GF-D8 (cell line): ENCODE measurements at regions not wholly inside any gene's neighbourhood (a gene's known extent, or its start where the extent isn't known, plus 50 kb on each side); places are given as distances from the start of the nearest gene placed in this dataset.
"Not testable (repeated sequence)": the region's sequence is repeated elsewhere in the genome, so short reads cannot be mapped to it uniquely, and the experiment has no call there.

Experiments
- DNase-seq: peaks from one replicate; lab custom pipeline; 2025; lab: John Stamatoyannopoulos, UW

DNA sequence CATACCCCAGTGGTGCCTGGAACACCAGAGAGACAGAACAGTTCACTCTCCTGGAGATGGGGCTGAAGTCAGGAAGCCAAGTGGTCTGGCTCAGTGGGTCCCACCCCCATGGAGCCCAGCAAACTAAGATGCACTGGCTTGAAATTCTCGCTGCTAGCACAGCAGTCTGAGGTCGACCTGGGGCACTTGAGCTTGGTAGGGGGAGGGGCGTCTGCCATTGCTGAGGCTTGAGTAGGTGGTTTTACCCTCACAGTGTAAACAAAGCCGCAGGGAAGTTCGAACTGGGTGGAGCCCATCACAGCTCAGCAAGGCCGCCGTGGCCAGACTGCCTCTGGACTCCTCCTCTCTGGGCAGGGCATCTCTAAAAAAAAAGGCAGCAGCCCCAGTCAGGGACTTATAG, 272.0 kb downstream of the KLF13 start:
- no peak for DNase-seq

DNA sequence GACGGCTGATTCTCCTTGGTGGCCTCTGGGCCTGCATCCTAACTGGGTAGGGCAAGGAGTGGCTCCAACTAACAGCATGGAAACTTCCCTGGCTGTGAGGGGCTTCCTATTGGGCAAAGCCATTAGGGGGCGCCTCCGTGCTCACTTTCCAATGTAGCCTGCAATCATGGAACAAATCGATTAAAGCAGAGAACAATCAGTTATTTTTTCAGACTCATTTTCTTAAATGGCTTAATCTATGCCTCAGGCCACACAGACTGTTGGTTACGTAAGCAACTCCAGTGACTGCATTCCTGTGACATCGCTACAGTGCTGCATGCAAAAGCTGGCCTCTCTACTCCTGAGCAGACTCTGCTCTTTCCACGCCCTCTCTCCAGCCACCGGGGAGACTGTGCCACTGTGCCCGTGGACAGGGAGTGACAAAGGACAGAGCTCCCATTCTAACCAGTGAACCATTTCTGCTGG, 278.9 kb downstream of the KLF13 start:
- no peak for DNase-seq

DNA sequence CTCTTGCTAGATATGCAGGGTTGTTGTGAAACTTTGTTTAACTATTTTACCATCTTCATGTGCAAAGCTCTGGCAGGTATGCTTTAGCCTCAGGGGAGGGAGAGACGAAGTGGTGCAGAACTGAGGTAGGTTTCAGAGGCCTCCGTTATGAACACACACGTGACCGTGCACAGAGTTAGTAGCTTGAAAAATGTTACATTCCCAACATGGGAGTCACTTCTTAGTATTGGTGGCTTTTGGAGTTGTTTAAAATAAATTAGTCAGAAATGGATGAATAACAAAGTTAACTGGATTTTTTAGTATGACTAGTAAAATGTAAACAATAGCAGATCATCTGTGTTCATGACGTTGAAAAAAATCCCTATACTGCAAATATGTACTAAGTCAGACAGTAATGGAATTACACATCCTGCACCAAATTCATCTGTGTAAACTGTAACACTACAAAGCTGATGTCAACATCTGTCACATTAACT, 279.6 kb downstream of the KLF13 start:
- no peak for DNase-seq

DNA sequence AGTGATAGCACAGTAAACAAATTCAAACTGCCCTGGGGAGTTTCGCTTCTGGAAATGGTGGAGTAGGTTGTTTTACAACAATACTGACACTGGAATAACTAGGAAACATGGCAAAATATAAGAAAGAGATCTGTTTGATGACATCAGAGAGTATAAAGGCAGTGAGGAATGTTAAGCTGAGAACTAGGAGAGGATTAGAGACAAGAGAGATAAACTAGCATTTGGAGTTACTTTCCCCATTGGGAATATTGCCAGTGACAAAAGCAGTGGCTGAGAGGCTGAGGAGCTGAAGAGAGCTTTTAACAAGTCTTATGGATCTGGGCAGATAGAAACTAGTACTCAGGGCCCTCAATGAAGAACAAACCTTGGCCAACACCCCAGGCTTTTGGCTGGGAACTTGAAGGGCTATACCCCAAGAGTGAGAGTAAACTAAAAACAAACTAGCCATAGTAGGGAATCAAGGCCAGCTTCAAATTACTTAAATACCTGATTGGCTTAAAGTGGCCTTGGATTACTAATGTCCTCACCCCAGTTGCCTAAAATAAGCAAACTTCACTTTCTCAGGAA, 280.4 kb downstream of the KLF13 start:
- no peak for DNase-seq

DNA sequence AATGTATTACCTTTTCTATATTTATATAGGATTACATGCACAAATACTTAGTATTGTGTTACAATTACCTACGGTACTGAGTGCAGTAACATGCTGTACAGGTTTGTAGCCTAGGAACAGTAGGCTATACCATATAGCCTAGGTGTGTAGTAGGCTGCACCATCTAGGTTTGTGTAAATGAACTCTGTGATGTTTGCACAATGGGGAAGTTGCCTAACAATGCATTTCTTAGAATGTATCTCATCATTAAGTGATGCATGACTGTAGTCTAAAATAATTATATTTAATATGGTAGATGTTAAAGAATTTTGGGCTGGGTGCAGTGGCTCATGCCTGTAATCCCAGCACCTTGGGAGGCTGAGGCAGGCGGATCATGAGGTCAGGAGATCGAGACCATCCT, 281.0 kb downstream of the KLF13 start:
- no peak for DNase-seq

DNA sequence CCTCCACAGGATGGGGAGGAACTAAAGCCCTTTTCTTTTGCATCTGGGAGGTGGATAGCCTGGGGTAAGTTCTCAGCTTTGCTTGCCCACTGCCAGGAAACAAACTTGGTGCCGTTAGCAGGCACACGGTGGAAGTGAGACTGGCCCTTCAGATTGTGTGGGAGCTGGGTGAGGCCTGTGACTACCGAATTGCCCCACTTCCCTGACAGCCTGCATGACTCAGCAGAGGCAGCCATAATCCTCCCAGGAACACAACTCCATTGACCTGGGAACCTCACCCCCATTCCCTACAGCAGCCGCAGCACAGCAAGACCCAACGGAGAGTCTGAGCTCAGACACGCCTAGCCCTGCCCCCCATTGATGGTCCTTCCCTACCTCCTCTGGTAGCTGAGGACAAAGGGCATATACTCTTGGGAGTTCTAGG, 282.6 kb downstream of the KLF13 start:
- DNase-seq: no peak

DNA sequence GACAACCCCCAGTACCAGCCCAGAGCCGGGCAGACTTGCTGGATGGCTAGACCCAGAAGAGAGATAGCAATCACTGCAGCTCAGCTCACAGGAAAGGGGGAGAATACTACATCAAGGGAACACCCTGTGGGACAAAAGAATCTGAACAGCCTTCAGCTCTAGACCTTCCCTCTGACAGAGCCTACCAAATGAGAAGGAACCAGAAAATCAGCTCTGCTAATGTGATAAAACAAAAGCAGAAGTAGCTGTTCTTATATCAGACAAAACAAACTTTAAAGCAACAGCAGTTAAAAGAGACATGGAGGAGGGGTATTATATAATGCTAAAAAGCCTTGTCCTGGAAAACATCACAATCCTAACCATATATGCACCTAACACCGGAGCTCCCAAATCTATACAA, 283.3 kb downstream of the KLF13 start:
- no peak for DNase-seq

DNA sequence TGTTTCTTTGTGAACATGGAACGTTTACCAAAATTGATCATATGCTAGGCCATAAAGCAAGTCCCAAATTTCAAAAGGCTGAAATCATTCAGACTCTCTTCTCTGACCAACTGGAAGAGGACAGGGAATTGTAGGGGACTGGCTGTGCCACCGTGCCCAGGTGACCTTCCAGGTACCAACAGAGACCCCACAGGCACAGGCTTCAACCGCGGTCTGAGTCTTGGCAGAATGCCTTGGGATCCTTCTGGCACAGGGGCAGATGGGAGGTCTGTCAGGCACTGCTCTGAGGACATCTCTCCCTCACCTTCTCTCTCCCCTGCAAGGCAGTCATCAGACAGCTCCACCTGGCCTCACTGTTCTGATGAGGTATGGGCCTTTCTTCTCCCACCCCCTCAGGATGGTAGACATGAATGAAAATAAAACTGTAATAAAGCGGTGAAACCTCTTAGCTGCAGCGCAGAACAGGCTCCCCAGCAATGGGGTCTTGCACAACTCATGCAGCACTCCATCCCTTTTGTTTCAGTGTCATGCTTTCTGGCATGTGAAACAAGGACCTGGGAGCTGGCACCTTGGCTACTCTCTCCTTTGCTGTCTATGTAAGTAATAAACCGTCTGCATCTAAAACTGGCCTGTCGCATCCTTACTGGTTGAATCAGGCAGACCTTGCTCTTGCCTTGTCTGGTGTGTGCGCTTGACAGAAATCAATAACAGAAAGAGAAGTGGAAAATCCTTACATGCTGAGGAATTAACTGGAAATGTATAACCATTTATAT, 289.2 kb downstream of the KLF13 start:
- no peak for DNase-seq

DNA sequence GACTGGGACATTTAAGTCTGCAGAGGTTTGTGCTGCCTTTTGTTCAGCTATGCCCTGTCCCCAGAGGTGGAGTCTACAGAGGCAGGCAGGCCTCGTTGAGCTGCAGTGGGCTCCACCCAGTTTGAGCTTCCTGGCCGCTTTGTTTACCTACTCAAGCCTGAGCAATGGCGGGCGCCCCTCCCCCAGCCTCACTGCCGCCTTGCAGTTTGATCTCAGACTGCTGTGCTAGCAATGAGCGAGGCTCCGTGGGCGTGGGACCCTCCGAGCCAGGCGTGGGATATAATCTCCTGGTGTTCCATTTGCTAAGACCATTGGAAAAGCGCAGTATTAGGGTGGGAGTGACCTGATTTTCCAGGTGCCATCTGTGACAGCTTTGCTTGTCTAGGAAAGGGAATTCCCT, 296.7 kb downstream of the KLF13 start:
- DNase-seq: not testable (repeated sequence)

DNA sequence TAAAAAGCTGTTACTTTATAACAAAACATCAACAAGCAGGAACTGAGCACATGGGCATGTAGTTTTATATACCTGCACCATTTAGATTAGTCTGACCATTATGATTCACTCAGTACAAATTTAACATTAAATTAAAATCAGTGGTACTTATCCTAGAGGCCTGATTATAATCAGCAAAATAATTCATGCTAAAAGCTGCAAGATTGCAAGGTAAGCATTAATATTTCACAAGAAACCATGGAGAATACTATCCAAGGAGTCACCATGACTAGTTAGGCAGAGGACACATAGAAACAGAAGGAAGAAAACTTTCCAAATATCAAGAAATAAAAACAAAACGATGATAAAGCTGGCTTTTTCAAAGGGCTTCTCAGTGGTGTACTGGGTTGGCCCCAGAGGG, 297.5 kb downstream of the KLF13 start:
- not testable (repeated sequence) for DNase-seq

DNA sequence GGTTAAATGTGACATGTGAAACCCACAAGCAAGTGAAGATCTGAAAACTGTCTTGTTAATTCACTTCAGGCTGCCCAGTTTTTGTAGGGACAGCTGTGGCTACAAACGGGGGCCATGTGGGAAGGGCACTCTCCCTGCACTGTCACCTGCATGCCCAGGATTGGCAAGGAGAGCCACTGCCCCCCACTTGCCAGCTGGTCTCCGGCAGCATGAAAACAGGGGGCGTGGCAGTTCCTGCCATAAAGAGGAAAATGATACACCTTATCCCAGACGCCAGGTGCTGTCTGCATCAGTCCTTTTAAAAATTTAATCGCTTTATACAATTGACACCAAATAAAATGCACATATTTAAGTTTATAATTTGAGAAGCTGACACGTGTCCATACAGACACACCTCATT, 309.1 kb downstream of the KLF13 start:
- not testable (repeated sequence) for DNase-seq

DNA sequence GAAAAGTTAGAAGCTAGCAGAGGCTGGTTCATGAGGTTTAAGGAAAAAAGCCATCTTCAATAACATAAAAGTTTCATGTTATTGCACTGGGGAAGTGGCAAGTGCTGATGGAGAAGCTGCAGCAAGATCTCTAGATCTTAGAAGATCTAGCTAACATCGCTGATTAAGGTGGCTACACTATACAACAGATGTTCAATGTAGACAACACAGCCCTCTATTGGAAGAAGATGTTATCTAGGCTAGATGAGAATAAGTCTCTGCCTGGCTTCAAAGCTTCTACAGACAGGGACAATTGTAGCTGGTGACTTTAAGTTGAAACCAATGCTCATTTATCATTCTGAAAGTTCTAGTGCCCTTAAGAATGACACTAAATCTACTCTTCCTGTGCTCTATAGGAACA, 310.3 kb downstream of the KLF13 start:
- DNase-seq: not testable (repeated sequence)

DNA sequence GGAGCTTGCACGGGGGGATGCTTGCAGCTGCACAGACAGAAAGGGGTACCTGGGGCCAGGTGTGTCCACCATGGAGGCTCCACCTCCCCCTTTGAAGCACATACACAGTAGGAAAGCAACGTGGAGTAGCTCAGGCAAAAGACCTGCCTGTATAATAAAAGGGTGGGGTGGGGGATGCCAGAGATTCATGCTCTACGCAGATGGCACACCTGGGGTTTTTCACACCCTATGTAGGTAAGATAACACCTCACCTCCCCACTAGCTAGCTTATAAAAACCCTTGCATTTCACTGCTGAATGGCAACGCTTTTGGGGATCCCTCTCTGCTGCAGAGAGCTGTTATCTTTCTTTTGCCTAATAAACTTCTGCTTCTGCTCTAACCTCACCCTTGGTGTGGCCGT, 317.3 kb downstream of the KLF13 start:
- DNase-seq: not testable (repeated sequence)

DNA sequence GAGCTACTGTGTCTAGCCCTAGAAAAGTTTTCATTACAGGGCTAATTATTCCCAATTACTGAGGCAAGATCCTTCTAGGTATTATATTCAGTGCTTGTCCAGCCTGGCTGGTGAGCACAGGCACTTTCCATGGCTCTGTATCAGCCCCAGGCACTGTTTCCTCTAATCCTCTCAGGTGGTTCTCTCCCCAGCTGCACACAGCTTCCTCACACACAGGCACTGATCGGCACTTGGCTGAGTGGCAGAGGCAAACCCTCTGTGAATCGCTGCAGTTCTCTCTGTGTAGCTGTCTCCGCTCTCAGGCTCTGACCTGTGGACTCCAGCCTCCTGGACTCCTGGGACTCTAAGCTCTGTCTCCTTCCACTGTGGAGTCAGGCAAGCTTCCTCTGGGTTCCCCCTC, 318.1 kb downstream of the KLF13 start:
- DNase-seq: not testable (repeated sequence)

DNA sequence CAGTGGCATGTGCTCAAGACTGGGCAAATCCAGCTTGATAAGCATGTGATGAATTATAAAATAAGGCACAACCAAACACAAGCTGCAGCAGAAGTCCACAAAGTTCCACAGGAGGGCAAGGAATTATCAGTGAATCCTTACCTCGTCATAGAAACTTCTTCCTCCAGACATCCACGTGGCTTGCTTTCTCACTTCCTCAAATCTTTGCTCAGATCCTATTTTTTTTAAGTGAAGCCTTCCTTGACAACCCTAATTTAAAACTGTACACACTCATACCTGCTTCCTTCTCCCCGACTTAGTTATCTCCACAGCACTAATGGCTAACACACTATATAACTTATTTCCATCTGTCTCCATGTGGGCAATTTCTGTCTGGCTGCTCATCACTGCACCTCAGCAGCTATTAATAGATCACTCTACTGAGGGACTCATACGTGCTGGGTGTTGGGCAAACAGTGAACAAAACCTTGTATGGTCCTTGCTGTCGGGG, 320.7 kb downstream of the KLF13 start:
- DNase-seq: not testable (repeated sequence)

DNA sequence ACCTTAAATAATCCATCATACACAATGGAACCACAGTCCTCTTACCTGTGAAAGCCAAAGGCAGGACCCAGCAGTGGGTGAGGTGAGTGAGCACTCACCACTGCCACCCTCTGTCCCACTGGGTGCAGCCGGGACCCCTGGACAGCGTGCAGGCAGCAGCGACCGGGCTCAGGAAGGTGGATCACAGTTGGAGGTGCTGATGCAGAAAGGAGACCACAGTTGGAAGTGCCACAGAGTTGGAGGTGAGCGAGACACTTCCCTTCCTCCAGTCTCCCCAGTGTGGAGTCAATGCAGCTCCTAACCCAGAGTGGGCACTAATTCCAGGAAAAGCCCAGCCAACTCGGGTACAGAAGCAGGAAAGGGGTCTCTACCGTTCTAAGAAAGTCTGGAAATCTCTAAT, 323.0 kb downstream of the KLF13 start:
- DNase-seq: not testable (repeated sequence)

DNA sequence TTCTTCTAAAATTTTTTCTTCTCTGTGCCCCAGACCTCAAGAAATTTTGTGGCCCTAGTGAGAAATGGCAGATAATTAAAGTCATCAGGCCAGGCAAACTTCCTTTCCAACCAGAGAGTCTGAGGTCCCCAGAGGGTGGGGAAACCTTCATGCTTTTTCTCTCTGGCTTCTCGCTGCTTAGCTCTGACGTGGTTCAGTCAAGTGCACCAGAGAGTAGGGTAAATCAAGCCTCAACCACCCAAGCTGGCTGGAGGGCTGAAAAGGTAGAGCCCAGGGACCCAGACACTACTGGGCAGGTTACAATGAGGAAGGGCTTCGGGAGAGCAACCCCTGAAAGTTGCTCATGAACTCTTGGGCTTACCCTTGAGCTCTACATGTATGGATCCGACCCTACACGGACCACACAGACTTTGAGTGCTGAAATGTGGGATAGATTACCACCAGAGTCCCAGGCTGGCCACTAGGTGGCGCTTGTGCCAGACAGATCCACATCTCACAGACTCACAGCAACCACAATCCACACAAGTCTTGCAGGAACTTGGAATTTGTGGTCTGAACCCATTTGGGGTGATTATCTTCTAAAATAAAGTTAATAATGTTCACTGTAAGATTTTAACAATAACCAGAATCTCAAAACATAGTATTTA, 323.5 kb downstream of the KLF13 start:
- DNase-seq: not testable (repeated sequence)

DNA sequence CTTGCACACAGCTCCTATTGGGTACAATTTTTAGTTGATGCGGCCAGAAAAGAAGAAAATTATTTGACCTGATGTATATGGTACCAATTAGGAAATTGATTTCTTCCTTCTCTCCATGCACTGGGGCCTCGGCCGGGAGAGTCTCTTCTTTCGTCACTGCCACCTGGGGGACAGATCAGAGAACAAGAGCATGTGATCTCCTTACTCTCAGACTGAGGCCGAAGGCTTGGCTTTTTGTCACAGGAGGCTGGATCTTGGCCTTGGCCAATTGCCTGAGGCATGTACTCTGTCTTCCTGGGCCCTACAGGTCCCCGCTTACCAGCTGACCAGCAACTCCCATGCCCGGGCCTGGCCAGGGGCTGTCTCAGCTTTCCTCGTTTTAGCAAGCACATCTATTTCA, 330.3 kb downstream of the KLF13 start:
- not testable (repeated sequence) for DNase-seq

DNA sequence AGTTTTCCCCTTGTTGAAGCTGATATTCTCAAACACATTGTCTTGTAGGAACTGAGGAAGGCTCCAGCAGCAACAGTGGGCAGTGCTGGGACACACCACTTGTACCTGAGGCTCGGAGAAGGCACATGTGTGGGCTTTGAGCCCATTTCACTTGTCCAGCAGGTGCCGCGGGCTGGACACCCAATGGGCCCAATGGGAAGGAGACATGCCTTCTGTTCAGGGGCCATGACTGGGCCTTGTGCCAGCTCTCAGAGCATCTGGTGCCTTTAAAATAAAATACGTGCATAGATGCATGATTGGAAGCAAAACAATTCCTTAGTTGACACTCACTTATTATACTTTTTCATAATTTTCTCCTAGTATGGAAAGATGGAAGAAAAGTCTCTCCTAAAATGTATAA, 334.2 kb downstream of the KLF13 start:
- no peak for DNase-seq

DNA sequence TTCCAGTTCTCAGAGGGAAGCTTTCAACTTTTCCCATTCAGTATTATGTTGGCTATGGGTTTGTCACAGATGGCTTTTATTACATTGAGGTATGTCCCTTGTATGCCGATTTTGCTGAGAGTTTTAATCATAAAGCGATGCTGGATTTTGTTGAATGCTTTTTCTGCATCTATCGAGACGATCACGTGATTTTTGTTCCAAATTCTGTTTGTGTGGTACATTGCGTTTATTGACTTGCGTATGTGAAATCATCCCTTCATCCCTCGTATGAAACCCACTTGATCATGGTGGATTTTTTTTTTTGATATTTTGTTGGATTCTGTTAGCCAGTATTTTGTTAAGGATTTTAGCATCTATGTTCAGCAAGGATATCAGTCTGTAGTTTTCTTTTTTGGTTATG, 339.1 kb downstream of the KLF13 start:
- not testable (repeated sequence) for DNase-seq

DNA sequence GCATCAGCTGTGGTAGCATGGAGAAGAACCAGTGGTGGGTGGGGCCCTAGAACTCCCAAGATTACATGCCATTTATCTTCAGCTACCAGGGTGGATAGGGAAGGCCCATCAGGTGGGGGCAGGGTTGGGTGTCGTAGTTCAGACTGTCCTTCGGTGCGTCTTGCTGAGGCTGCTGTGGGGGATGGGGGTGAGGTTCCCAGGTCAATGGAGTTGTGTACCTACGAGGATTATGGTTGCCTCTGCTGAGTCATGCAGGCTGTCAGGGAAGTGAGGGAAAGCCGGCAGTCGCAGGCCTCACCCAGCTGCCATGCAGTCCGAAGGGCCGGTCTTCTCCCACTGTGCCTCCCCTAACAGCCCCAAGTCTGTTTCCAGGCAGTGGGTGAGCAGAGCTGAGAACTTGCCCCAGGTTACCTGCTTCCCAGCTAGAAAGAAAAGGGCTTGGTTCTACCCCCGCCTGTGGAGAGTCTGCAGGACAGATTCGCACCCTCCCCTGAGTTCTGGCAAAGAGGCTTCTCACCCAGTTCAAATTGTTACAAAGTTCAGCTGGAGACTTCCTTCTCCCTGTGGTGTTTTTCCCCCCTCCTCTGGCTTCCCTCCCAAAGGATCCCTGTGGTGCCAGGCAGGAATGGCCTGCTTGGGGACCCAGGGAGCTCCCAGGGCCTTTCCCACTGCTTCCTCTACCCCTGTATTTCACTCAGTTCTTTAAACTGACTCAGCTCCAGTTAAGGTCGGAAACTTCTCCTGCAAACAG, 342.7 kb downstream of the KLF13 start:
- not testable (repeated sequence) for DNase-seq

DNA sequence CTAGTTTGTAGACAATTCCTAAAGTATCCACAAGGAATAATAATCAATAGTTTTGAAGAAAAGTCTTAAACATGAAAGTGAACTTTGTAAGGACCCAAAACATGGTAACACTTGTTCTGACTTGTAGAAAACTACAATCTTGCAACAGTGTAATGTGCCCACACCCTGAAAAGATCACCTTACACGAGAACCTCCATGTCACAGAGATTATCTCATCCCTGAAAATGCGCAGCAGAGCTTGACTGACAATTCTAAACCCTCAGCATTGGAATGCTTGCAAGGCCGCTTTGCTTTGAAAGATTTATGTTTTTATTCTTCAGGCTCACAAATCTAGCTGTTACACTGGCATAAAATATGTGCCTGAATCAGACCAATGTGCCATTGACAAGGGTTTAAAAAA, 346.6 kb downstream of the KLF13 start:
- not testable (repeated sequence) for DNase-seq
